ENCODE measurements at regions not wholly inside any gene's neighbourhood (a gene's known extent, or its start where the extent isn't known, plus 50 kb on each side); places are given as distances from the start of the nearest gene placed in this dataset.

DNA sequence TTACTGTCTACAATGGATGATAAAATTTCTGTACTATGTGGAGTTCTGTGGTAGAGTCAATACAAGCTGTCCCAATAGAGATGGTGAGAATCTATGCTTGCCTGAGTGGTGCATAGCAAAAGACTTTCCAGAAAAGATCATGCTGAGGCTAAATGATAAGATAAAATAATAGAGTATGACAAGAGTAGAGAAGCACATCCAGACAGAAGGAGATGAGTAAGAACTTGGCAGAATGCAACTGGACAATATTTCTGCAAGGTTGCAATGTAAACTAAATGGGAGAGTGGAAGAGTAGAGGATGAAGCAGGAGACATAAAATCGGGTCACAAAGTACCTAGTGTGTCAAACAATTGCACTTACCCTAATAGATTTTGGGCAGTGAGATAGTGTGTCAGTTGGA lies 347.6 kb downstream of the MDFIC start:
- Mint-ChIP-seq H3K9me3 (no peaks in the 10 kb centered on the region), H3K36me3 (ENCODE audit: low read depth) (no peaks in the 10 kb centered on the region), H3K4me1 (ENCODE audit: low read depth) (no peaks in the 10 kb centered on the region), H3K27ac (no peak overlapping the region), H3K4me3 (ENCODE audit: low read depth) (no peak overlapping the region), H3K27me3 (ENCODE audit: low read depth) (peaks cover 3% of the 10 kb centered on the region)
- DNase-seq (ENCODE audit: low spot score), result no peak
- intact Hi-C loops (cut with micrococcal nuclease), result no loop called here

DNA sequence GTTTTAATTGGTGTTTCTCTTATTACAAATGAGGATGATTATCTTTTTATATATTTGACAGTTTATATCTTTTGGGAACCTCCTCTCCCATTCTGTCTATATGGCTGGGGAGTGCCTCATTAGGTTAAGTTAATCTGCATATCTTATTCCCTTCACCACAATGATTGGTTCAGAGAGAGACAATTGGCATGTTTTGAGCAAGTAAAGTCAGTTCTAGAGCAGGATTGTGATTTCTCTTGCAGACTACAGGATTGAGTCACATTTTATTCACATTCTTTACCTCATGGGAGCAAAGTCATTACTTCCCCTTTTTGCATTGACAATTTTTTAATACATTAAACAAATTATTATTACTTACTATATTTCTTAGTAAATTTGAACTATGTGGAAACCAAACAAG lies 345.6 kb downstream of the MDFIC start:
- intact Hi-C loops (cut with micrococcal nuclease), result no loop called here
- Mint-ChIP-seq H3K27me3 (ENCODE audit: low read depth) (peaks cover 3% of the 10 kb centered on the region), H3K9me3 (no peaks in the 10 kb centered on the region), H3K4me3 (ENCODE audit: low read depth) (no peak overlapping the region), H3K27ac (no peak overlapping the region), H3K36me3 (ENCODE audit: low read depth) (no peaks in the 10 kb centered on the region), H3K4me1 (ENCODE audit: low read depth) (no peaks in the 10 kb centered on the region)
- DNase-seq (ENCODE audit: low spot score), result no peak

DNA sequence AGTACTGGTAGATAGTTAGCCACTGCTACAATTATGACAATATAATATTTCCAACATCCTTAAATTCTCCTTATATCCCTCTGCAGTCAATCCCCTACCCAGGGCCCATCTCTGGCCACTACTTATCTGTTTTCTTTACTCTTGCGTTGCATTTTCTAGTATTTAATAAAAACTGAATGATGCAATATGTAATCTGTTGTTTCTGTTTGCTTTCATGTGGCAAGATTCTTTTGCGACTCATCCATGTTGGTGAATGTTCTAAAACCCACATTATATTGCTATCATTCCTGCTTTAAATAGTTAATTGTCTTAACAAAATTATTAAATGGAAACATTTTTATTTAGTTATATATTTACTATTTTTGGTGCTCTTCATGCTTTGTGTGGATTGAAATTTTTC lies 338.5 kb downstream of the MDFIC start:
- Mint-ChIP-seq H3K27me3 (ENCODE audit: low read depth) (no peaks in the 10 kb centered on the region), H3K9me3 (no peaks in the 10 kb centered on the region), H3K36me3 (ENCODE audit: low read depth) (no peaks in the 10 kb centered on the region), H3K4me1 (ENCODE audit: low read depth) (no peaks in the 10 kb centered on the region), H3K27ac (no peak overlapping the region), H3K4me3 (ENCODE audit: low read depth) (no peak overlapping the region)
- intact Hi-C loops (cut with micrococcal nuclease), result no loop called here
- no peak for DNase-seq (ENCODE audit: low spot score)

DNA sequence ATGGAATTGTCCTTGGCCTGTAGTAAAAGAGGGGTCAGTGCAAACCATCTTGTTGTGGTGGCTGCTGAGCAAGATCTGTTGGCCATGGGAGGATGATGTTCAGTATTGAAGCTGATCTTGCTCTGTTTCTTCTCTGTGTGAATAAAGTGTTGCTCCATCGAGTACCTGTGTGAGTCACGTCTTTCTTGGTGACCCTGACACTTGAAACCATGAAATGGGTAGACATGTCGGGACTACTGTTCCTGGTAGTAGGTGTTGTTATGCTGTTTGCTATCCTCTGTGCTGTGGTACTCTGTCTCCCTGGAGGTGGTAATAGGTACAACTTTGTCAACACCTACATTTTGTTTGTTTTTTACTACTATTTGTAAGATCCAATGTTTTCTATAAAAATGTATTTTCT lies 330.6 kb downstream of the MDFIC start:
- H3K9me3 Mint-ChIP-seq, result no peaks in the 10 kb centered on the region
- no peak for DNase-seq (ENCODE audit: low spot score)
- peaks cover 2% of the 10 kb centered on the region for H3K4me1 Mint-ChIP-seq (ENCODE audit: low read depth)
- intact Hi-C loops (cut with micrococcal nuclease), result no loop called here
- H3K36me3 Mint-ChIP-seq (ENCODE audit: low read depth), result no peaks in the 10 kb centered on the region
- no peaks in the 10 kb centered on the region for H3K27me3 Mint-ChIP-seq (ENCODE audit: low read depth)
- no peak overlapping the region for H3K4me3 Mint-ChIP-seq (ENCODE audit: low read depth)
- H3K27ac Mint-ChIP-seq, result no peak overlapping the region

DNA sequence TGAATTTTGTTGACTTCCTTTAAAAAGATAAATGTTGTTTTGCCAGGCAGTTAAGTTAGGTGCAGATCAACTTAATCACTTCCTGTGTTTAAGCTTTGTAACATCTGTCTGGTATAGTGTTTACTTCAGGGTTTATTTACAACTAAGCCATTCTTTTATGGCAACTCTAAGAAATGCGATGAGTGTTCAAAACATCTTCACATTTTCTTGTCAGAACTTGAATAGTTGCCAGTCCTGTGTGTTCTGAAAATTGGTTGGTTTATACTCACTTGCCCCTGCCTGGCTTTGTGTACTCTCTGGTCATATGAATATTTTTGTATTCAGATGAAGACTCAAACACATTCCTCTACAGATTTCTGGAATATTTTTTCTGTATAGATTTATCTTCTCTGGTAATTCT lies 327.2 kb downstream of the MDFIC start:
- no peaks in the 10 kb centered on the region for H3K27me3 Mint-ChIP-seq (ENCODE audit: low read depth)
- no peaks in the 10 kb centered on the region for H3K36me3 Mint-ChIP-seq (ENCODE audit: low read depth)
- no peaks in the 10 kb centered on the region for H3K9me3 Mint-ChIP-seq
- peaks cover 2% of the 10 kb centered on the region for H3K4me1 Mint-ChIP-seq (ENCODE audit: low read depth)
- DNase-seq (ENCODE audit: low spot score), result no peak
- H3K4me3 Mint-ChIP-seq (ENCODE audit: low read depth), result no peak overlapping the region
- intact Hi-C loops (cut with micrococcal nuclease), result no loop called here
- H3K27ac Mint-ChIP-seq, result no peak overlapping the region

DNA sequence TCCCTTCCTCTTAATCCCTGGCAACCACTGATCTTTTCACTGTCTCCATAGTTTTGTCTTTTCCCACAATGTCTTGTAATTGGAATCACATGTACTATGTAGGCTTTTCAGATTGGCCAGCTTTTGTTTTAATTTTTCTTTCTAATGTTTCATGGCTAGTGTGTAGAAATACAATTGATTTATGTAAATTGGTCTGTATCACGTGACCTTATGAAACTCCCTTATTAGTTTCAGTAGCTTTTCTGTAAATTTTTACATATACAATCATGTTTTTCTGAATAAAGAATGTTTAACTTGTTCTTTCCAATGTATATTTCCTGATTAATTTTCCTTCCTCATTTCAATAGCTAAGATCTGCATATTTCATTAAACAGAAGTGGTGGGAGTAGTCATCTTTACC lies 319.3 kb downstream of the MDFIC start:
- Mint-ChIP-seq H3K27me3 (ENCODE audit: low read depth) (no peaks in the 10 kb centered on the region), H3K36me3 (ENCODE audit: low read depth) (no peaks in the 10 kb centered on the region), H3K27ac (no peak overlapping the region), H3K9me3 (no peaks in the 10 kb centered on the region), H3K4me3 (ENCODE audit: low read depth) (no peak overlapping the region), H3K4me1 (ENCODE audit: low read depth) (no peaks in the 10 kb centered on the region)
- intact Hi-C loops (cut with micrococcal nuclease), result no loop called here
- no peak for DNase-seq (ENCODE audit: low spot score)

DNA sequence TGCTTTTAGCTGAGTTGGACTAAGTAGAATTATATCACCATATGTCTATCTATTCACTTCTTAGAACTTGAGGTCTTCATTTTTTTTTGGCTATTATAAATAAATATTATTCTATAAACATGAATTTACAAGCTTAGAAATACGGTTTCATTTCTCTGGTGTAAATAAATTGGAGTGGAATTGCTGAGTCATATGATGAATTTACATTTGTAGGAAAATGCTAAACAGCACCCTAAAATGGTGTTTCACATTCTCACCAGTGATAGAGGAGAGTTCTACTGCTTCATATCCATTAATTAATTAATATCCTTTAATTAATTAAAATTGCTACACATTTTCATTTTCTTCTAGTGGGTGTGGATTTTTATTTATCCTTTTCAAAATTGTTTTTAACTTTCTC lies 318.3 kb downstream of the MDFIC start:
- no peaks in the 10 kb centered on the region for H3K27me3 Mint-ChIP-seq (ENCODE audit: low read depth)
- no peak overlapping the region for H3K4me3 Mint-ChIP-seq (ENCODE audit: low read depth)
- peaks cover 4% of the 10 kb centered on the region for H3K9me3 Mint-ChIP-seq
- H3K36me3 Mint-ChIP-seq (ENCODE audit: low read depth), result no peaks in the 10 kb centered on the region
- intact Hi-C loops (cut with micrococcal nuclease), result no loop called here
- no peaks in the 10 kb centered on the region for H3K4me1 Mint-ChIP-seq (ENCODE audit: low read depth)
- no peak for DNase-seq (ENCODE audit: low spot score)
- H3K27ac Mint-ChIP-seq, result no peak overlapping the region

DNA sequence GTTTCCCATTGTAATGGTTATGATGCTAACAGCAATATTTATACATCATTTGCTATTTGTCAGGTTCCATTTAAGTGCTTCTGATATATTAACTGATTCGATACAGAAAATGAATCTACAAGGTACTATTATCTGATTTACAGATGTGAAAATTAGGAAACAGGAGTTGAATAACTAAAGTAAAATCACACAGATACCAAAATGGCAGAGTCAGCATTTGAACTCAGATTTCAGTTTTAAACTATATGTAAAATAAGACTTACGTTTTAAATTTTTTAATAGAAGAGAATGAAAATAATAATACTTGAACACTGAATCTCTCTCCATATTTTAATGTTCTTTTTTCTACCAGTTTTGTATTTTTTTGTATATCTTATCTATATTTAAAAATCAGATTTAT lies 313.2 kb downstream of the MDFIC start:
- Mint-ChIP-seq H3K4me1 (ENCODE audit: low read depth) (peaks cover 5% of the 10 kb centered on the region), H3K36me3 (ENCODE audit: low read depth) (no peaks in the 10 kb centered on the region), H3K9me3 (peaks cover 4% of the 10 kb centered on the region), H3K27ac (no peak overlapping the region), H3K4me3 (ENCODE audit: low read depth) (no peak overlapping the region), H3K27me3 (ENCODE audit: low read depth) (peaks cover 2% of the 10 kb centered on the region)
- intact Hi-C loops (cut with micrococcal nuclease), result no loop called here
- DNase-seq (ENCODE audit: low spot score), result no peak

DNA sequence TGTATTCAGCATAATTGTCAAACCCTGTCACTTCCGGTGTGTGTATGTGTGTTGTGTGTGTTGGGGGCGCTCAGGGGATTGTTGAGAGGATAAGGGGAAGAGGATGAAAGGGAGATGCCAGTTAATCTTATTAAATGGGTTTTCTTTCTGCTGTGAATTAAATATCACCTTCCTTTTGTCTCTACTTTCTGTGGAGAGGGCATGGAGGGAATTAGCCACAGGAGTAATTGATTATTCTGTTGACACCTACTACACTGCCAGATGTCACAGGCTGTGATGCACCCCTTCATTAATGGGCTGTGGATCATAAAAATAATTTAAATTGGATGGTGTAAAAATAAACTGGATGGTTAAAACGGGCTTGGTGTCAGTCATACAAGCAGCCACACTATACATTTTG lies 311.9 kb downstream of the MDFIC start:
- no peak for DNase-seq (ENCODE audit: low spot score)
- H3K9me3 Mint-ChIP-seq, result peaks cover 4% of the 10 kb centered on the region
- intact Hi-C loops (cut with micrococcal nuclease), result no loop called here
- no peaks in the 10 kb centered on the region for H3K36me3 Mint-ChIP-seq (ENCODE audit: low read depth)
- H3K27me3 Mint-ChIP-seq (ENCODE audit: low read depth), result peaks cover 2% of the 10 kb centered on the region
- no peak overlapping the region for H3K27ac Mint-ChIP-seq
- peaks cover 8% of the 10 kb centered on the region for H3K4me1 Mint-ChIP-seq (ENCODE audit: low read depth)
- no peak overlapping the region for H3K4me3 Mint-ChIP-seq (ENCODE audit: low read depth)

DNA sequence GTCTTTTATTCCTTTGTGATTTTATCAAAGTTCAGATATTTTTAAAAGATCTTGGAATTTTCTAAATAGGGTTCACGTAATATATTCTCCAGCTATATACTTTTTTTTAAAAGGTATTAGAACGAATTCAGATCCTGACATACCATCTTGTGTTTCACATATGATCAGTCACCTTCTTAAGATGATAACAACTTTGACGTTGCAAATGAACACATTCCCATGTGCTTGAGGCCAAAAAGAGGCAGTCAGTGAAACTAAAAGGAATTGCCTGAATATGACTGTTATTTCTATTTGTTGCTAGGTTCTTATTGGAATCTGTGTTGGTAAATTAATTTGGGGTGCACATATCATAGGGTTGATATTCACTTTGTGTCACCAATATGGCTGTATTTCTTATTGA lies 310.1 kb downstream of the MDFIC start:
- no peak for DNase-seq (ENCODE audit: low spot score)
- peaks cover 2% of the 10 kb centered on the region for H3K27me3 Mint-ChIP-seq (ENCODE audit: low read depth)
- peaks cover 8% of the 10 kb centered on the region for H3K4me1 Mint-ChIP-seq (ENCODE audit: low read depth)
- H3K36me3 Mint-ChIP-seq (ENCODE audit: low read depth), result no peaks in the 10 kb centered on the region
- H3K27ac Mint-ChIP-seq, result no peak overlapping the region
- no peak overlapping the region for H3K4me3 Mint-ChIP-seq (ENCODE audit: low read depth)
- H3K9me3 Mint-ChIP-seq, result peaks cover 4% of the 10 kb centered on the region
- intact Hi-C loops (cut with micrococcal nuclease), result no loop called here

DNA sequence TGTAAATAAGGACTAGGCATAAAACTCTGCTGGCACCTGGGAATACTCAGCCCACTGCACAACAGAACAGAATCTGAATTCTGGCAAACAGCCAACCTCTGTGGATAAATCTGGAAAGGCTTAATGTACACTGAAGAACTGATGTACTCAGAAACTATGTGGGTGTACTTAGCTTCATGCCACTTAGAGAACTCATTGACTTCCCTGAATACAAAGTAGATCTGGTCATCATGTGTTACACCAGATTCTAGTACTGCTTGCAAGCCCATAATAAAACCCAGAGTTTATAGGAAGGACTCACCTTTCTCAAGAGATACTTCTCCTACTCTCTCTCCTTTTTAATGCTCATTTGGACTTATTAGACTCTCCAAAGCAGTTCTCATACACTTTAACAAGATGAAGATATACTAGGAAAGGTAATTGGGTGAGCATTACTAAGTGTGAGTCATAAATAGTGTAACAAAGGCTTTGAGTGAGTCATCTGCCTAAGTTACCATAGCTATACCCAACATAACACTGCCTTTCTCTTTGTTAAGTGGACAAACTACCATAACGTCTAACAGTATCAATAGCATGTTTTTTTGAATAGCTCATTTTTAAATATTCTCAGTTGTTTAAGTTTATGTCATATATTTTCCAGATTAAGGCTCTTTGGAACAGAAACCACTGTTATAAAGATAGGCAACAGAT lies 309.1 kb downstream of the MDFIC start:
- H3K27ac Mint-ChIP-seq, result no peak overlapping the region
- H3K9me3 Mint-ChIP-seq, result peaks cover 4% of the 10 kb centered on the region
- peaks cover 2% of the 10 kb centered on the region for H3K27me3 Mint-ChIP-seq (ENCODE audit: low read depth)
- intact Hi-C loops (cut with micrococcal nuclease), result no loop called here
- no peak for DNase-seq (ENCODE audit: low spot score)
- H3K36me3 Mint-ChIP-seq (ENCODE audit: low read depth), result no peaks in the 10 kb centered on the region
- H3K4me3 Mint-ChIP-seq (ENCODE audit: low read depth), result no peak overlapping the region
- peaks cover 8% of the 10 kb centered on the region for H3K4me1 Mint-ChIP-seq (ENCODE audit: low read depth)

DNA sequence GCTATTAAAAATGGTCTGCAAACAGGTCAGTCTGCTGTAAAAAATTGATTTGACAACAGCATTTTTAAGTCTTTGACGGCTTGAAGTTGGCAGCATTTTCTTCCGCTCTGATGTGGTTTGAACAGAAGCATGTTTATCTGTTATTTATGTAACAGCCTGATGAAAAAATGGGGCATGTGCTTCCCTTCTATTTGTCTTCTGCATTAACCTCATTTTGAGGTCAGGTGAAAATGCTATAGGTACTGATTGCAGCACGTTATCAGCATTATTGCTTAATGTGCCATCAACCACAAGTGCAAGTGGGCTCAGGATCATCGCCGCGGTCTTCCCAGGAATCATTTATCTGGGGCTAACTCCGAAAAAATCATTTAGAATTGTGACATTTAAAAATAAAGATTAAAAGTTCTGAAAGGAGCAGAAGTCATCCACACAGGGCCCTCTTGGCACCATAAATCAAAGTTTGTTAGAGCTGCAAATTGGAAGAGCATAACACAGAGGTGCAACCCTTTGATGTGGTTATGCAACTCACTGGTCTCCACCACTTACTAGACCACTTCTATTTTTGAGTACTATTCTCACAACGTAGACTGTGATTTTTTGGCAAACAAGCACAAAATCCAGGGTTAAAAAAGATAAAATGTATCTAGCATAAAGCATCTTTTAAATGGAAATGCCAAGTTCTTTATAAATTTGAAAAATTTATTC lies 307.7 kb downstream of the MDFIC start:
- intact Hi-C loops (cut with micrococcal nuclease), result no loop called here
- Mint-ChIP-seq H3K27me3 (ENCODE audit: low read depth) (peaks cover 12% of the 10 kb centered on the region), H3K27ac (no peak overlapping the region), H3K9me3 (no peaks in the 10 kb centered on the region), H3K4me3 (ENCODE audit: low read depth) (no peak overlapping the region), H3K36me3 (ENCODE audit: low read depth) (no peaks in the 10 kb centered on the region), H3K4me1 (ENCODE audit: low read depth) (peaks cover 8% of the 10 kb centered on the region)
- no peak for DNase-seq (ENCODE audit: low spot score)

DNA sequence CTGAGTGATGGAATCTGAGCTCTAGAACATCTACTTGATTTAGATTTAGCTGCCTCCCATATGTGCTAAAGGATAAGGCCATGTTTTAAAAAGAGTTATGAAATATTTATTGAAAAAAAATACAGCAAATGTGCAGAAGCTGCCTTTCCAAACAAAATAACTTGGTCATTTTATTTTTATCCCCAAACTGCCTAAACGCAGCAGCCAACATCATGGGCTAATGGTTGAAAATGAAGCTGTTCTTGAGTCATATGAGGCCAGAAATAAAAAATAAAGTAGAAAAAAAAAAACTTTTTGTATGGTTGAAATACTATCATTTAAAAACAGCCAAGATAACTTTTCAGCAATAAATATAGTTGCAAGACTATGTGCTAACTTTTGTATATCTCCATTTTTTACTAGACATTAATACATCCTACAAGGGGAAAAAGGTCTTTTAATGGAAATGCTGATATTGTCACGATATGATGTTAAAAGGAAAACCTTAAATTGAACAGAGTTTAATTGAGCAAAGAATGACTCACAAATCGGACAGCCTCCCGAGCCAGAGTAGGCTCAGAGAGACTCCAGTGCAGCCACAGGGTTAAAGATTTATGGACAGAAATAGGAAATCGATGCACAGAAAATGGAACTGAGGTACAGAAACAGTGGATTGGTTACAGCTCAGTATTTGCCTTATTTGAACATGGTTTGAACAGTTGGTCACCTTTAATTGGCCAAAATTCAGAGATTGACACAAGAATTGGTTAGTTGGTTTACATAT lies 305.8 kb downstream of the MDFIC start:
- Mint-ChIP-seq H3K27me3 (ENCODE audit: low read depth) (peaks cover 16% of the 10 kb centered on the region), H3K9me3 (no peaks in the 10 kb centered on the region), H3K36me3 (ENCODE audit: low read depth) (no peaks in the 10 kb centered on the region), H3K27ac (no peak overlapping the region), H3K4me3 (ENCODE audit: low read depth) (no peak overlapping the region), H3K4me1 (ENCODE audit: low read depth) (peaks cover 8% of the 10 kb centered on the region)
- no peak for DNase-seq (ENCODE audit: low spot score)
- intact Hi-C loops (cut with micrococcal nuclease), result no loop called here

All from activated T-helper 2 cell treated with anti-CD3 and anti-CD28 coated beads, Interferon-gamma antibody, Interleukin-2, Interleukin-4, amounts not matched to agents 10 μg/mL and 5 μg/mL and 100 μg/mL, durations not matched to agents 14 hours and 24 hours and 36 hours (primary cell).